Mammary epithelial cell (primary cell): ENCODE measurements at regions not wholly inside any gene's neighbourhood (a gene's known extent, or its start where the extent isn't known, plus 50 kb on each side); places are given as distances from the start of the nearest gene placed in this dataset.
"Not testable (repeated sequence)": the region's sequence is repeated elsewhere in the genome, so short reads cannot be mapped to it uniquely, and the experiment has no call there.

Experiments
- EZH2 ChIP-seq: IDR thresholded peaks from 2 replicates; pipeline ENCODE4 v1.6.1; 2012; ENCODE audit warnings: low read length, inconsistent platforms, borderline replicate concordance
- TF ChIP-seq, protein P1 (sequence below), 2 donors: IDR thresholded peaks in 1 of 2; conservative IDR thresholded peaks in 1 of 2; 2 replicates each; pipeline ENCODE4 v1.5.1; 2011 to 2012; ENCODE audit warnings: inconsistent platforms in 2 of 2, low read length in 2 of 2, mild to moderate bottlenecking in 2 of 2, control low read depth in 1 of 2, low read depth in 1 of 2; ENCODE audit not compliant: insufficient read depth in 1 of 2; ENCODE audit errors: extremely low read depth in 1 of 2

DNA sequence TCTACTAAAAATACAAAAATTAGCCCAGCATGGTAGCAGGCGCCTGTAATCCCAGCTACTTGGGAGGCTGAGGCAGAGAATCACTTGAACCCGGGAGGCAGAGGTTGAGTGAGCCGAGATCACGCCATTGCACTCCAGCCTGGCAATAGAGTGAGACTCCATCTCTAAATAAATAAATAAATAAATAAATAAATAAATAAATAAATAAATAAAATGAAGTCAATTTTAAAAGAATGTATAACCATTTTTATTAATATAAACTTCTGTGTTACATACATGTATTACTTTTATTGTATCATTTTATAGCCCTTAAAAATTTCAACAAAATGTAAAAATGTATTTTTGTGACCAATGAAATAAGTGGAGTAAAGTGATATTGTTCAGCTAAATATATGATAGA is 62.5 kb upstream of the S1PR1 start:
- TF ChIP-seq, protein P1, sequence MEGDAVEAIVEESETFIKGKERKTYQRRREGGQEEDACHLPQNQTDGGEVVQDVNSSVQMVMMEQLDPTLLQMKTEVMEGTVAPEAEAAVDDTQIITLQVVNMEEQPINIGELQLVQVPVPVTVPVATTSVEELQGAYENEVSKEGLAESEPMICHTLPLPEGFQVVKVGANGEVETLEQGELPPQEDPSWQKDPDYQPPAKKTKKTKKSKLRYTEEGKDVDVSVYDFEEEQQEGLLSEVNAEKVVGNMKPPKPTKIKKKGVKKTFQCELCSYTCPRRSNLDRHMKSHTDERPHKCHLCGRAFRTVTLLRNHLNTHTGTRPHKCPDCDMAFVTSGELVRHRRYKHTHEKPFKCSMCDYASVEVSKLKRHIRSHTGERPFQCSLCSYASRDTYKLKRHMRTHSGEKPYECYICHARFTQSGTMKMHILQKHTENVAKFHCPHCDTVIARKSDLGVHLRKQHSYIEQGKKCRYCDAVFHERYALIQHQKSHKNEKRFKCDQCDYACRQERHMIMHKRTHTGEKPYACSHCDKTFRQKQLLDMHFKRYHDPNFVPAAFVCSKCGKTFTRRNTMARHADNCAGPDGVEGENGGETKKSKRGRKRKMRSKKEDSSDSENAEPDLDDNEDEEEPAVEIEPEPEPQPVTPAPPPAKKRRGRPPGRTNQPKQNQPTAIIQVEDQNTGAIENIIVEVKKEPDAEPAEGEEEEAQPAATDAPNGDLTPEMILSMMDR (conservative IDR thresholded peaks at IDR 0.05 in 1 of 2, IDR thresholded peaks at IDR 0.05 in 1 of 2; ENCODE audit: extremely low read depth in 1 of 2, insufficient read depth in 1 of 2, low read depth in 1 of 2, low read length in 2 of 2): not testable (repeated sequence)
- TF ChIP-seq EZH2: not testable (repeated sequence)
